ENCODE measurements at regions not wholly inside any gene's neighbourhood (a gene's known extent, or its start where the extent isn't known, plus 50 kb on each side); places are given as distances from the start of the nearest gene placed in this dataset.

- intact Hi-C loops (cut with DNase I; ENCODE audit: low total_unique reads): no loop called here
- Histone ChIP-seq H3K4me3 (no peak overlapping the region), H3K27ac (no peak overlapping the region)
These were observed 316.4 kb upstream of the COBL start for GRCh38 chr7:51633006-51633405.

DNA sequence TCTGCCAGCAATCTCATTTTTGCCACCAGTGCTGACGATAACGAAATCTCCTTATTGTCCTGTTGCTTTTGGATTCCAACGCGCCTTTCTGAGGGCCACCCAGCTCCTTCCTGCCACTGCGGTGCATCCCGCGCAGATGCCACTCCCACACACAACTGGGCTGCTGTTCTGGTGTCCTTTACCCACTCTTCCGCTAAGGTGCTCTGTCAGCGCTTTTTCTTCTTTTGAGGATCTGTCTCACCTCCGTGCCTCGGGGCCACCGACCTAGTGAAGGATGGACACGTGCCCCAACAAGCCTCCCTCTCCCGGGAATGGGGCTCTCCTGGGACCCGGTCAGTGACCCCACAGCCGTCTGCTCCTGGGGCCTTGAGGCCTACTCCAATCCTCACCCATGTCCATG, 314.3 kb upstream of the COBL start:
- no peaks in the 10 kb centered on the region for H3K9me3 ChIP-seq
- no peaks in the 10 kb centered on the region for H3K36me3 ChIP-seq
- intact Hi-C loops (cut with DNase I; ENCODE audit: low total_unique reads): no loop called here
- no peaks in the 10 kb centered on the region for H3K27me3 ChIP-seq
- H3K4me1 ChIP-seq: no peaks in the 10 kb centered on the region
- H3K27ac ChIP-seq: no peak overlapping the region
- no peak for DNase-seq
- TF ChIP-seq, protein P1, sequence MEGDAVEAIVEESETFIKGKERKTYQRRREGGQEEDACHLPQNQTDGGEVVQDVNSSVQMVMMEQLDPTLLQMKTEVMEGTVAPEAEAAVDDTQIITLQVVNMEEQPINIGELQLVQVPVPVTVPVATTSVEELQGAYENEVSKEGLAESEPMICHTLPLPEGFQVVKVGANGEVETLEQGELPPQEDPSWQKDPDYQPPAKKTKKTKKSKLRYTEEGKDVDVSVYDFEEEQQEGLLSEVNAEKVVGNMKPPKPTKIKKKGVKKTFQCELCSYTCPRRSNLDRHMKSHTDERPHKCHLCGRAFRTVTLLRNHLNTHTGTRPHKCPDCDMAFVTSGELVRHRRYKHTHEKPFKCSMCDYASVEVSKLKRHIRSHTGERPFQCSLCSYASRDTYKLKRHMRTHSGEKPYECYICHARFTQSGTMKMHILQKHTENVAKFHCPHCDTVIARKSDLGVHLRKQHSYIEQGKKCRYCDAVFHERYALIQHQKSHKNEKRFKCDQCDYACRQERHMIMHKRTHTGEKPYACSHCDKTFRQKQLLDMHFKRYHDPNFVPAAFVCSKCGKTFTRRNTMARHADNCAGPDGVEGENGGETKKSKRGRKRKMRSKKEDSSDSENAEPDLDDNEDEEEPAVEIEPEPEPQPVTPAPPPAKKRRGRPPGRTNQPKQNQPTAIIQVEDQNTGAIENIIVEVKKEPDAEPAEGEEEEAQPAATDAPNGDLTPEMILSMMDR (IDR thresholded peaks at IDR 0.05): no peak
- no peak overlapping the region for H3K4me3 ChIP-seq

More at GRCh38 chr7:51633006-51633405, 316.4 kb upstream of the COBL start:
- no peaks in the 10 kb centered on the region for H3K4me1 ChIP-seq
- no peaks in the 10 kb centered on the region for H3K9me3 ChIP-seq
- no peaks in the 10 kb centered on the region for H3K36me3 ChIP-seq
- no peaks in the 10 kb centered on the region for H3K27me3 ChIP-seq
- TF ChIP-seq, protein P1 (IDR thresholded peaks at IDR 0.05): no peak
- no peak for DNase-seq

- Histone ChIP-seq H3K27ac (no peak overlapping the region), H3K4me1 (no peaks in the 10 kb centered on the region), H3K4me3 (no peak overlapping the region), H3K9me3 (no peaks in the 10 kb centered on the region), H3K27me3 (no peaks in the 10 kb centered on the region), H3K36me3 (no peaks in the 10 kb centered on the region)
- TF ChIP-seq, protein P1 (IDR thresholded peaks at IDR 0.05): no peak
- intact Hi-C loops (cut with DNase I; ENCODE audit: low total_unique reads): no loop called here
- DNase-seq: no peak
These were observed 312.6 kb upstream of the COBL start for GRCh38 chr7:51629206-51629605.

- intact Hi-C loops (cut with DNase I; ENCODE audit: low total_unique reads): no loop called here
- DNase-seq: no peak
- Histone ChIP-seq H3K36me3 (no peaks in the 10 kb centered on the region), H3K4me3 (no peak overlapping the region), H3K27me3 (no peaks in the 10 kb centered on the region), H3K9me3 (no peaks in the 10 kb centered on the region), H3K27ac (no peak overlapping the region), H3K4me1 (no peaks in the 10 kb centered on the region)
- TF ChIP-seq, protein P1 (IDR thresholded peaks at IDR 0.05): no peak
These were observed 305.3 kb upstream of the COBL start for GRCh38 chr7:51621956-51622355.

GRCh38 chr7:51620706-51621105, 304.1 kb upstream of the COBL start:
- intact Hi-C loops (cut with DNase I; ENCODE audit: low total_unique reads): no loop called here
- DNase-seq: no peak

More at GRCh38 chr7:51620706-51621105, 304.1 kb upstream of the COBL start:
- no peaks in the 10 kb centered on the region for H3K4me1 ChIP-seq
- no peak overlapping the region for H3K4me3 ChIP-seq
- H3K27ac ChIP-seq: no peak overlapping the region
- no peaks in the 10 kb centered on the region for H3K9me3 ChIP-seq
- H3K27me3 ChIP-seq: no peaks in the 10 kb centered on the region
- H3K36me3 ChIP-seq: no peaks in the 10 kb centered on the region
- TF ChIP-seq, protein P1 (IDR thresholded peaks at IDR 0.05): no peak

Data from tibial artery (tissue), 4 donors.